ENCODE measurements at regions not wholly inside any gene's neighbourhood (a gene's known extent, or its start where the extent isn't known, plus 50 kb on each side); places are given as distances from the start of the nearest gene placed in this dataset.

- no peak for TF ChIP-seq CTCF (IDR thresholded peaks at IDR 0.05)
- no peak for TF ChIP-seq POLR2A (IDR thresholded peaks at IDR 0.05)
Observed at GRCh38 chr7:46490406-46490805, 569.3 kb upstream of the IGFBP3 start.
